ENCODE measurements at regions not wholly inside any gene's neighbourhood (a gene's known extent, or its start where the extent isn't known, plus 50 kb on each side); places are given as distances from the start of the nearest gene placed in this dataset.
A peak's percentile ranks its signal among the peaks of the same experiment; 100 is the strongest.

- TF ChIP-seq CREB1 (IDR thresholded peaks at IDR 0.05; ENCODE audit: low read depth) (no peak), USF1 (IDR thresholded peaks at IDR 0.05) (no peak), NFIC (IDR thresholded peaks at IDR 0.05) (no peak), FOXM1 (IDR thresholded peaks at IDR 0.05; ENCODE audit: borderline replicate concordance, low read depth) (no peak), CEBPB (IDR thresholded peaks at IDR 0.05) (no peak), YY1 (IDR thresholded peaks at IDR 0.05; ENCODE audit: low read depth) (no peak), RAD21 (IDR thresholded peaks at IDR 0.05; ENCODE audit: low read depth) (no peak), TEAD4 (IDR thresholded peaks at IDR 0.05) (no peak), REST (IDR thresholded peaks at IDR 0.05; ENCODE audit: low read depth) (no peak)
These were observed 1094.7 kb upstream of the SLC39A10 start for GRCh38 chr2:194562329-194562728.

GRCh38 chr2:194559964-194560363 is 1097.1 kb upstream of the SLC39A10 start:
- TF ChIP-seq RAD21 (IDR thresholded peaks at IDR 0.05; ENCODE audit: low read depth) (0 out of 2 replicates have a peak, but pooled peaks have one; percentile 12), TAF1 (IDR thresholded peaks at IDR 0.05; ENCODE audit: low read depth) (no peak)

GRCh38 chr2:194559523-194559922 is 1097.5 kb upstream of the SLC39A10 start:
- TF ChIP-seq YY1 (IDR thresholded peaks at IDR 0.05; ENCODE audit: low read depth): no peak
- TF ChIP-seq ZBTB7A (IDR thresholded peaks at IDR 0.05; ENCODE audit: low read depth): no peak
- no peak for TF ChIP-seq EP300 (IDR thresholded peaks at IDR 0.05; ENCODE audit: borderline replicate concordance)
- no peak for TF ChIP-seq CREB1 (IDR thresholded peaks at IDR 0.05; ENCODE audit: low read depth)
- no peak for TF ChIP-seq EGR1 (IDR thresholded peaks at IDR 0.05)
- TF ChIP-seq RAD21 (IDR thresholded peaks at IDR 0.05; ENCODE audit: low read depth): no peak
- TF ChIP-seq FOXM1 (IDR thresholded peaks at IDR 0.05; ENCODE audit: borderline replicate concordance, low read depth): no peak
- no peak for TF ChIP-seq TAF1 (IDR thresholded peaks at IDR 0.05; ENCODE audit: low read depth)
- no peak for TF ChIP-seq MAX (IDR thresholded peaks at IDR 0.05)
- TF ChIP-seq CEBPB (IDR thresholded peaks at IDR 0.05): no peak
- no peak for TF ChIP-seq TEAD4 (IDR thresholded peaks at IDR 0.05)
- no peak for TF ChIP-seq USF1 (IDR thresholded peaks at IDR 0.05)
- TF ChIP-seq REST (IDR thresholded peaks at IDR 0.05; ENCODE audit: low read depth): no peak
- no peak for TF ChIP-seq NFIC (IDR thresholded peaks at IDR 0.05)
- no peak for TF ChIP-seq TCF12 (IDR thresholded peaks at IDR 0.05; ENCODE audit: low read depth)

- no peak for TF ChIP-seq TCF12 (IDR thresholded peaks at IDR 0.05; ENCODE audit: low read depth)
- TF ChIP-seq FOXM1 (IDR thresholded peaks at IDR 0.05; ENCODE audit: borderline replicate concordance, low read depth): no peak
- no peak for TF ChIP-seq TEAD4 (IDR thresholded peaks at IDR 0.05)
- no peak for TF ChIP-seq EGR1 (IDR thresholded peaks at IDR 0.05)
- TF ChIP-seq MAX (IDR thresholded peaks at IDR 0.05): no peak
- no peak for TF ChIP-seq CREB1 (IDR thresholded peaks at IDR 0.05; ENCODE audit: low read depth)
- no peak for TF ChIP-seq NFIC (IDR thresholded peaks at IDR 0.05)
- TF ChIP-seq USF1 (IDR thresholded peaks at IDR 0.05): no peak
- no peak for TF ChIP-seq ZBTB7A (IDR thresholded peaks at IDR 0.05; ENCODE audit: low read depth)
- no peak for TF ChIP-seq TAF1 (IDR thresholded peaks at IDR 0.05; ENCODE audit: low read depth)
- no peak for TF ChIP-seq REST (IDR thresholded peaks at IDR 0.05; ENCODE audit: low read depth)
- no peak for TF ChIP-seq RAD21 (IDR thresholded peaks at IDR 0.05; ENCODE audit: low read depth)
- no peak for TF ChIP-seq EP300 (IDR thresholded peaks at IDR 0.05; ENCODE audit: borderline replicate concordance)
- TF ChIP-seq CEBPB (IDR thresholded peaks at IDR 0.05): no peak
- TF ChIP-seq YY1 (IDR thresholded peaks at IDR 0.05; ENCODE audit: low read depth): no peak
These were observed 1099.0 kb upstream of the SLC39A10 start for GRCh38 chr2:194557993-194558392.
